C1 segment of cervical spinal cord (tissue), 14 donors: ENCODE measurements at regions not wholly inside any gene's neighbourhood (a gene's known extent, or its start where the extent isn't known, plus 50 kb on each side); places are given as distances from the start of the nearest gene placed in this dataset.

ENCODE experiments used
- DNase-seq, 14 donors: peaks; one replicate each; lab custom pipeline; 2025; lab: John Stamatoyannopoulos, UW

DNA sequence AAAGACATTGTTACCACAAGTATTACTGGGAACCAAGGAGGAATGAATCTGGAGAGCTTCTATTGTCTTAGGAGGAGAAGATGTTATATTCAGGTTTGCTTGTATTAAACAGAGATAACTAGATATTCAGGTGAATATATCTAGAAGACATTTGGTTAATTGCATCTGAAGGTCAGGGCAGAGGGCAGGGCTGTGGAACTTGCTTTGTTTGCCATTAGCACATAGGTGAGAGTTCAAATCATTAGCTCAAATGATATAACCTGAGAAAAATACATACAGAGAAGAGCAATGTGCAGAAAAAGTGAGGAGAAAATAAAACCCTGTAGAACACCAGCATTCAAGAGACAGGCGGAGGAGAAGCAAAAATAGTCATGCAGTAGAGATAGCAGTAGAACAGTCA, 116.8 kb downstream of the DNAJB9 start:
- no peak for DNase-seq

- DNase-seq: no peak
Observed at GRCh38 chr7:108697254-108697653, 127.6 kb downstream of the DNAJB9 start.

- no peak for DNase-seq
Observed at GRCh38 chr7:108711611-108712010, 141.9 kb downstream of the DNAJB9 start.

DNA sequence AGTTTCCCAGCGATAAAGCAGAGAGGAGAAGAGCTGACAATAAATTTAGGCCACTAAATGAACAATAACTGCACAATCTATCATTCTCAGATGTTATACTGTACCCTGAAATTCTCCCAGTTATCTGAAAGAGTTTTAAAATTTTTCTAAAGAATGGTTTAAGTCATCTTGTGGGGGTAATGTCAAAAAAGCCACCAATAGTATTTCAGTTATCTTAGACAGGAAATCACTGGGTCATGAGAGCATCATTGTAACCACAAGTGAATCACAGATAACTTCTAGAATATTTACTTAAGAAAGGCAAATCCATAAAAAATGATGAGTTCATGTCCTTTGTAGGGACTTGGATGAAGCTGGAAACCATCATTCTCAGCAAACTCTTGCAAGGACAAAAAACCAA, 147.1 kb downstream of the DNAJB9 start:
- DNase-seq: no peak

GRCh38 chr7:108717781-108718180, 148.1 kb downstream of the DNAJB9 start:
- no peak for DNase-seq

- no peak for DNase-seq
Observed at GRCh38 chr7:108719631-108720030, 150.0 kb downstream of the DNAJB9 start.

DNA sequence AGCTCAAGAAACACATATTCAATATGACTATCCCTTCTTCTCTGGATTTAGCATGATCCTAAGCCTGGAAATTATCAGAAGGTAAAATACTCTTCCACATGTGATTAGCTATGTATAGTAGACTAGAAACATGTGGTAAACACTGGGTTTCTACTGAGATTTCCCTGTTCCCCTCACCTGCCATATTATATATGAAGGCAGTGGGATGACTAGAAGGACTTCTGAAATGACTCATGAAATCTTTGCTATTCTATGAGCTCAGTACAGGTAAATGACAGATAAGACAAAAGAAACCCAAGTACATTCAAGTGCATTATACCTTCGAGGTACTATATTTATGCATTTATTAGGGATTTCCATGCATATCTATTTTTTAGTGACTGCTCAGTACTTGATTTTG, 152.9 kb downstream of the DNAJB9 start:
- no peak for DNase-seq

DNA sequence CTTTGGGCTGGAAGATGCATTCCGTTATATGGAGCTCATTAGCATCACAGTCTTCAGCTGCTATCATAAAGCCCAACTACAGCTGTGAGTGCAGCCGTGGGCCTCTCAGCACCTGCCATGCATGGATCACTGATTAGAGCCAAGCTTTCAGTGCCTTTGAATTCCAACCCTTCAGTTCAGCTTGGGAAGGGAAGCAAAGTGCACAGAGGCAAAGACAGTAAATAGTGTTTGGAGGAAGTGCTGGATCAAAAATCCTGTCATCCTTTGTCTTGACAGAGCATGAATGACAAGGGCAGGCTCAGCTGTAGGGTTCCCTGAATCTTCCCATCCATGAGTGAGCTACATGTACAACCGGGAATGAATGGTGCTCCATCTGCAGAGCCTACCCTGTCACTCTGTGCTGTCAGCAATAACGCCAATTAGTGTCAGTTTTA, 153.7 kb downstream of the DNAJB9 start:
- no peak for DNase-seq

GRCh38 chr7:108724251-108725100, 154.8 kb downstream of the DNAJB9 start:
- DNase-seq: no peak

GRCh38 chr7:108735814-108736213, 166.1 kb downstream of the DNAJB9 start:
- DNase-seq: no peak

GRCh38 chr7:108736221-108736891, 166.7 kb downstream of the DNAJB9 start:
- DNase-seq: no peak

- DNase-seq: no peak
Observed at GRCh38 chr7:108770981-108771745, 201.5 kb downstream of the DNAJB9 start.

GRCh38 chr7:108771853-108772252, 202.2 kb downstream of the DNAJB9 start:
- DNase-seq: no peak

GRCh38 chr7:108777966-108778365, 208.3 kb downstream of the DNAJB9 start:
- DNase-seq: no peak

DNA sequence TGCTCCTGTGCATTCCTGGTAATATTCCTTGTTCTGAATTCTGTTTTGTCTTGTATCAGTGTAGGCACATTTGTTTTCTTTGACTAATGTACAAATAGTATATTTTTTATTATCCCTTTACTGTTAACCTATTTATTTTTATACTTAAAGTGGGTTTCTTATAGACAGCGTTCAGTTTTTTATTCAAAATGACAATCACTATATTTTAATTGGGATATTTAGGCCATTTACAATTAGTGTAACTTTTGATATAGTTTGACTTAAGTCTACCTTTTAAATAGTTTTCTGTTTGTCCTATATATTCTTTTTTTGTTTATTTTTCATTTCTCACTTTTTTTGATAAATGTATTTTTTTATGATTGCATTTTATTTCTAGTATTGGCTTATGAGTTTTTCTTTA, 219.8 kb downstream of the DNAJB9 start:
- DNase-seq: no peak

DNA sequence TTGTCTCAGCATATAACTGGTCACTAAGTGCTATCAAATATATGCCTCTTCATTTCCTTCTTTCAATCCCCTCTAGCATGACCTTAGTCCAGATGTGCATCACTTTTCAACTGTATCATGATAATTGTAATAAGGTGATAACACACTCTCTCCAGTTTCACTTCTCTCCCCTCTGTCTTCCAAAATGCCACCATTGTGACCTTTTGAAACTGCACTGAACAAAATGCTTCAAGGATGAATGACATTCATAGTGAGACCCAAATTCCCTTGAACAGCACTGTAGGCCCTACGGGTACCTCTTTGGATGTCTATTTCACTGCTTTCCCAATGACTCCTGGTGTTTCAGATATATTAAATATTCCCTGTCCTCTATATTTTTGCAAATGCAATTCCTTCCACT, 224.8 kb downstream of the DNAJB9 start:
- DNase-seq: no peak

DNA sequence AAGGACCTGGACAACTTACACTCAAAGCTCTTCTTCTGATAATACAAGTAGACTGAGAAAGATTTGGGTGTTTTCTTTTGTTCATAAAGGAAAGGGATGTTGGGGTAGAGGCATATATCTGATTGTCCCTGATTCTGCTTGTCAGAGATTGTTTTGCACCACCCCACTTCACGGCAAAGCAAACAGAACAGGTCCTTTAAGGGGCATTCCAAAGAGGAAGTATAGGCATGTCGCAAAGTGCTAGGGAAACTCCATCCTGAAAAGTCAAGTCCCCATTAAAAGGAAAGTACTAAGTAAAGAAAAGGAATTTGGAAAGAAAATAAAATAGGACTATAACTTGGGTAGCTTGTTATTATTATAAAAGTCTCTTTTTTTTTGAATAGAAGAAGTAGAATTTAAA, 233.0 kb downstream of the DNAJB9 start:
- DNase-seq: no peak

- no peak for DNase-seq
Observed at GRCh38 chr7:108805808-108806397, 236.2 kb downstream of the DNAJB9 start.

DNA sequence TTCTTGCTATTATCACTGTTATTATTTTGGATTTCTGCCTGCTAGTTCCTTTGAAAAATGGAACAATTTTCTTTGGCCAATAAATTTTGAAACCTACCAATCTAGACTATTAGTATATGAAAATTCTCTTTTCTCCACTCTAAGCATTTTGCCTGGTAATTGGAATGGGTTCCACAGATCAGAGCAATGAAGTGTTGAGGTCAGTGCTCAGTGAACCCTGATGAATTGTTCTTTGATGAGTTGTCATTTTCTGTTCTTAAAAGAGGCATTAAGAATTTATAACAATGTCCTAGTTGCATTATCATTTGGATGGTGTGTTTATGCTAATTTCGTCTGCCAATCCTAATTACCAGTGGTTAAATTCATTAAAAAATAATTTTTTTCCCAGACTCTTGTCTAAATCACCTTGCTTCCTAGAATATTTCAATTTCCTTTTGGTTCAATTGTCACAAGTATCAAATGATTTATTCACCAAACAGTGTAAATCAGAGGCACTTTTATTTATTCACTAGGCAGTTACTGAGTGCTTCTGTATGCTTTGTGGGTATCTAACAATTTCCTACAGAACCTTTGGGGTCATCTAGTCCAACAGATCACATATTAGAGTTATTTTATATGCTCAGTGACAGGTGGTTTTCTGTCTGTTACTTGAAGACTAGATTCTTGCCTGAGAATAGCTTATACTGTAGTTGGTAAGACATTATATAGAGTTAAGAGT, 239.0 kb downstream of the DNAJB9 start:
- DNase-seq: no peak

- no peak for DNase-seq
Observed at GRCh38 chr7:108809356-108809755, 239.7 kb downstream of the DNAJB9 start.

GRCh38 chr7:108810756-108811385, 241.2 kb downstream of the DNAJB9 start:
- DNase-seq: peak in 1 of 14 donors; percentile 14
